Right lobe of liver (tissue), 4 donors: ENCODE measurements at regions not wholly inside any gene's neighbourhood (a gene's known extent, or its start where the extent isn't known, plus 50 kb on each side); places are given as distances from the start of the nearest gene placed in this dataset.

Experiments
- CTCF ChIP-seq, 4 donors: fragments of 200-600 bp in 3 of 4; fragments of 450-650 bp in 1 of 4; IDR thresholded peaks; one replicate each; pipeline versions ENCODE4 v1.5.1 to v1.8.0; 2016 to 2022; ENCODE audit warnings: antibody characterized with exemption in 4 of 4, mild to moderate bottlenecking in 2 of 4
- POLR2A ChIP-seq: fragments of 450-650 bp; IDR thresholded peaks from one replicate; pipeline ENCODE4 v1.6.1; 2017; ENCODE audit warnings: antibody characterized with exemption, mild to moderate bottlenecking
- donor health status: DM: no; HTN: no; CAD: no.
- donor health status: DM: no; HTN: no; CAD: no.
- donor health status: DM: no; HTN: yes; CAD: no.

GRCh38 chr2:150391779-150392178 lies 95.7 kb downstream of the RND3 start:
- TF ChIP-seq CTCF (IDR thresholded peaks at IDR 0.05) (no peak), POLR2A (no peak)
